Liver (tissue), 8 donors: ENCODE measurements at regions not wholly inside any gene's neighbourhood (a gene's known extent, or its start where the extent isn't known, plus 50 kb on each side); places are given as distances from the start of the nearest gene placed in this dataset.

Experiments
- DNase-seq: peaks from one replicate; pipeline ENCODE4 v3.0.0-alpha.2; 2017; ENCODE audit warnings: low spot score
- H3K27ac ChIP-seq, 2 donors: one replicate each; pipeline ENCODE4 v1.7.0; 2013; ENCODE audit warnings: inconsistent platforms in 2 of 2, low read length in 2 of 2, control low read depth in 1 of 2, low read depth in 1 of 2, mild to moderate bottlenecking in 1 of 2
- H3K27me3 ChIP-seq, 4 donors: one replicate each; pipeline versions ENCODE4 v1.6.1 to v1.7.0; 2013; ENCODE audit warnings: low read length in 3 of 4, inconsistent platforms in 1 of 4, mild to moderate bottlenecking in 1 of 4, moderate library complexity in 1 of 4; ENCODE audit not compliant: control insufficient read depth in 4 of 4, insufficient read depth in 4 of 4
- H3K36me3 ChIP-seq, 4 donors: one replicate each; pipeline versions ENCODE4 v1.6.1 to v1.7.0; 2013; ENCODE audit warnings: low read length in 3 of 4, mild to moderate bottlenecking in 3 of 4, low read depth in 1 of 4, moderate library complexity in 1 of 4; ENCODE audit not compliant: control insufficient read depth in 4 of 4, insufficient read depth in 3 of 4
- H3K4me1 ChIP-seq, 4 donors: one replicate each; pipeline versions ENCODE4 v1.6.1 to v1.7.0; 2013; ENCODE audit warnings: low read length in 3 of 4, mild to moderate bottlenecking in 3 of 4, moderate library complexity in 1 of 4; ENCODE audit not compliant: control insufficient read depth in 4 of 4, insufficient read depth in 4 of 4
- H3K4me3 ChIP-seq, 3 donors: one replicate each; pipeline versions ENCODE4 v1.6.1 to v1.7.0; 2013; ENCODE audit warnings: low read length in 3 of 3, control low read depth in 1 of 3, low read depth in 1 of 3, mild to moderate bottlenecking in 1 of 3
- H3K9ac ChIP-seq, 2 donors: one replicate each; pipeline ENCODE4 v1.7.0; 2013; ENCODE audit warnings: low read length in 2 of 2, mild to moderate bottlenecking in 2 of 2, moderate library complexity in 2 of 2, control low read depth in 1 of 2, low read depth in 1 of 2
- H3K9me3 ChIP-seq, 4 donors: one replicate each; pipeline versions ENCODE4 v1.6.1 to v1.7.0; 2013; ENCODE audit warnings: low read length in 3 of 4; ENCODE audit not compliant: control insufficient read depth in 4 of 4
- EGR1 ChIP-seq, 2 donors: IDR thresholded peaks; 2 replicates each; pipeline ENCODE4 v1.6.1; 2016 to 2018; ENCODE audit warnings: antibody characterized with exemption in 2 of 2, low read depth in 2 of 2
- FOXA1 ChIP-seq: IDR thresholded peaks from 2 replicates; pipeline ENCODE4 v1.6.1; 2016; ENCODE audit warnings: antibody characterized with exemption
- FOXA2 ChIP-seq: IDR thresholded peaks from 2 replicates; pipeline ENCODE4 v1.6.1; 2016; ENCODE audit warnings: antibody characterized with exemption
- GABPA ChIP-seq, 2 donors: IDR thresholded peaks in 1 of 2; conservative IDR thresholded peaks in 1 of 2; 2 replicates each; pipeline ENCODE4 v1.6.1; 2016; ENCODE audit warnings: antibody characterized with exemption in 2 of 2, mild to moderate bottlenecking in 1 of 2, moderate library complexity in 1 of 2
- HNF4A ChIP-seq, 2 donors: conservative IDR thresholded peaks; 2 replicates each; pipeline ENCODE4 v1.6.1; 2016; ENCODE audit warnings: antibody characterized with exemption in 2 of 2, mild to moderate bottlenecking in 2 of 2
- HNF4G ChIP-seq: IDR thresholded peaks from 2 replicates; pipeline ENCODE4 v1.6.1; 2016; ENCODE audit warnings: antibody characterized with exemption
- JUND ChIP-seq, 2 donors: IDR thresholded peaks; 2 replicates each; pipeline ENCODE4 v1.6.1; 2016; ENCODE audit warnings: antibody characterized with exemption in 2 of 2
- NR2F2 ChIP-seq: IDR thresholded peaks from 2 replicates; pipeline ENCODE4 v1.6.1; 2016; ENCODE audit warnings: antibody characterized with exemption
- RAD21 ChIP-seq, 2 donors: IDR thresholded peaks; 2 replicates each; pipeline ENCODE4 v1.6.1; 2016; ENCODE audit warnings: antibody characterized with exemption in 2 of 2, mild to moderate bottlenecking in 2 of 2
- RXRA ChIP-seq, 2 donors: IDR thresholded peaks; 2 replicates each; pipeline ENCODE4 v1.6.1; 2017 to 2018; ENCODE audit warnings: antibody characterized with exemption in 2 of 2, mild to moderate bottlenecking in 1 of 2
- SP1 ChIP-seq: IDR thresholded peaks from 2 replicates; pipeline ENCODE4 v1.6.1; 2018; ENCODE audit warnings: antibody characterized with exemption, mild to moderate bottlenecking
- TAF1 ChIP-seq: conservative IDR thresholded peaks from 2 replicates; pipeline ENCODE4 v1.6.1; 2016; ENCODE audit warnings: antibody characterized with exemption, mild to moderate bottlenecking
- YY1 ChIP-seq: IDR thresholded peaks from 2 replicates; pipeline ENCODE4 v1.6.1; 2016; ENCODE audit warnings: antibody characterized with exemption, mild to moderate bottlenecking
- WGBS: extraction: QIAGEN DNeasy Blood & Tissue Kit; methylation state at CpG from one replicate; pipeline ENCODE4 v1.1.7; 2013; 5-methylcytosine and 5-hydroxymethylcytosine counted together
- TF ChIP-seq, protein P1 (sequence below): IDR thresholded peaks from 2 replicates; pipeline ENCODE4 v1.6.1; 2016; ENCODE audit warnings: antibody characterized with exemption
- TF ChIP-seq, protein P2 (sequence below): IDR thresholded peaks from 2 replicates; pipeline ENCODE4 v1.6.1; 2016; ENCODE audit warnings: antibody characterized with exemption
- TF ChIP-seq, protein P3 (sequence below): fragments of 150-350 bp; IDR thresholded peaks from 2 replicates; pipeline ENCODE4 v1.5.1; 2017; ENCODE audit warnings: improper control_type of control experiment, low read depth, low read length; ENCODE audit not compliant: missing input control
- TF ChIP-seq, protein P4 (sequence below): IDR thresholded peaks from 2 replicates; pipeline ENCODE4 v1.6.1; 2016; ENCODE audit warnings: antibody characterized with exemption
- TF ChIP-seq, protein P5 (sequence below): IDR thresholded peaks from 2 replicates; pipeline ENCODE4 v1.6.1; 2016; ENCODE audit warnings: antibody characterized with exemption, mild to moderate bottlenecking
- donor health status: healthy.
- donor health status: healthy.
- donor health status: healthy.
- donor health status: healthy.
- donor health status: healthy.

DNA sequence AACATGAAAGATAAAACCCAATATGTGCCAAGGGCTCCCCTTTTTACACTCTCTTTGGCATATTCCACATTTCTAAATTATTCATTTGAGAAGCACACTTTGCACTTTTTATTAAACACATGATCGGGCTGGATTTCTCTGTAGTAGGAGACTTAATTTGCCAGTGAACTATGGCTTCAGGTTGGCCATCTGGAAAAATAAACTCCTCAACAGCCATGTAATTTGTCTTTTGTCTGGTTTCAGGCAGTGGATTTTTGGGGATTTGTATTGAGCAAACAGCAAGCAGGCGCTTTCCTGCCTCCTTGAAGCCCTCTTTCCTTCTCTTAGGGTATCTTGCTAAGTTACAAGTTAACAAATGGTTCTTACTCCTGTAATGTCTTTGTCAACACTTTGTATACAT, 73.0 kb upstream of the DMRTA1 start:
- 86% methylated on average over 2 of the region's 2 CpGs for WGBS

DNA sequence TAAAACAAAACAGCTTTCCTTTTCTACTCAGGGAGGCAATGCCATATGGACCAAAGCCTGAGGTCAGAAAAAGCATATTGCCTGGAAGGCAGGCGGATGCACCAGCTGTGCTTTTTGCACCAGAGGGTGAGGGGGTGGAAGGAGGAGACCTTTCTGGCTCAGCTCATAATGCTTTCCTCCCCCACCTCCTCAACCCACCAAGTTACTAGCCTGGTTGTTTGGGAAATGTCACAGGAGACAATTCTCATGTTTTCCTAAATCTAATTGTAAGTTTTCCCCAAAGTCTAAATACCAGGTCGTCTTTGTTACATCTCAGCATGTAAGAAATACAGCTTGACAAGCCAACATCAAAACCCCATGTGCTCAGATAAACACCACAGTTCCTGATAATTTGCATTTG, 72.6 kb upstream of the DMRTA1 start:
- H3K4me1 ChIP-seq, result no peaks in the 10 kb centered on the region
- H3K9ac ChIP-seq, result no peak overlapping the region
- no peak overlapping the region for H3K4me3 ChIP-seq
- no peak overlapping the region for H3K27ac ChIP-seq
- TF ChIP-seq, protein P1, sequence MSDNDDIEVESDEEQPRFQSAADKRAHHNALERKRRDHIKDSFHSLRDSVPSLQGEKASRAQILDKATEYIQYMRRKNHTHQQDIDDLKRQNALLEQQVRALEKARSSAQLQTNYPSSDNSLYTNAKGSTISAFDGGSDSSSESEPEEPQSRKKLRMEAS, result no peak
- H3K36me3 ChIP-seq, result no peaks in the 10 kb centered on the region
- H3K27me3 ChIP-seq, result peaks cover 0 to 2% (median 0%) of the 10 kb centered on the region in 4 donors
- H3K9me3 ChIP-seq, result no peaks in the 10 kb centered on the region
- DNase-seq, result no peak
- WGBS, result 69% methylated on average over 2 of the region's 2 CpGs

More for the DNA sequence above, 73.0 kb upstream of the DMRTA1 start:
- Histone ChIP-seq H3K4me1 (no peaks in the 10 kb centered on the region), H3K36me3 (no peaks in the 10 kb centered on the region), H3K4me3 (no peak overlapping the region), H3K27ac (no peak overlapping the region), H3K27me3 (peaks cover 0 to 2% (median 0%) of the 10 kb centered on the region in 4 donors), H3K9ac (no peak overlapping the region), H3K9me3 (no peaks in the 10 kb centered on the region)
- TF ChIP-seq, protein P2, sequence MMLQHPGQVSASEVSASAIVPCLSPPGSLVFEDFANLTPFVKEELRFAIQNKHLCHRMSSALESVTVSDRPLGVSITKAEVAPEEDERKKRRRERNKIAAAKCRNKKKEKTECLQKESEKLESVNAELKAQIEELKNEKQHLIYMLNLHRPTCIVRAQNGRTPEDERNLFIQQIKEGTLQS, result no peak
- no peak for TF ChIP-seq EGR1 (IDR thresholded peaks at IDR 0.05; ENCODE audit: low read depth in 2 of 2)
- TF ChIP-seq HNF4G, result no peak
- TF ChIP-seq, protein P3, sequence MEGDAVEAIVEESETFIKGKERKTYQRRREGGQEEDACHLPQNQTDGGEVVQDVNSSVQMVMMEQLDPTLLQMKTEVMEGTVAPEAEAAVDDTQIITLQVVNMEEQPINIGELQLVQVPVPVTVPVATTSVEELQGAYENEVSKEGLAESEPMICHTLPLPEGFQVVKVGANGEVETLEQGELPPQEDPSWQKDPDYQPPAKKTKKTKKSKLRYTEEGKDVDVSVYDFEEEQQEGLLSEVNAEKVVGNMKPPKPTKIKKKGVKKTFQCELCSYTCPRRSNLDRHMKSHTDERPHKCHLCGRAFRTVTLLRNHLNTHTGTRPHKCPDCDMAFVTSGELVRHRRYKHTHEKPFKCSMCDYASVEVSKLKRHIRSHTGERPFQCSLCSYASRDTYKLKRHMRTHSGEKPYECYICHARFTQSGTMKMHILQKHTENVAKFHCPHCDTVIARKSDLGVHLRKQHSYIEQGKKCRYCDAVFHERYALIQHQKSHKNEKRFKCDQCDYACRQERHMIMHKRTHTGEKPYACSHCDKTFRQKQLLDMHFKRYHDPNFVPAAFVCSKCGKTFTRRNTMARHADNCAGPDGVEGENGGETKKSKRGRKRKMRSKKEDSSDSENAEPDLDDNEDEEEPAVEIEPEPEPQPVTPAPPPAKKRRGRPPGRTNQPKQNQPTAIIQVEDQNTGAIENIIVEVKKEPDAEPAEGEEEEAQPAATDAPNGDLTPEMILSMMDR, result no peak
- TF ChIP-seq HNF4A (conservative IDR thresholded peaks at IDR 0.05), result no peak
- no peak for TF ChIP-seq FOXA1
- TF ChIP-seq, protein P4, sequence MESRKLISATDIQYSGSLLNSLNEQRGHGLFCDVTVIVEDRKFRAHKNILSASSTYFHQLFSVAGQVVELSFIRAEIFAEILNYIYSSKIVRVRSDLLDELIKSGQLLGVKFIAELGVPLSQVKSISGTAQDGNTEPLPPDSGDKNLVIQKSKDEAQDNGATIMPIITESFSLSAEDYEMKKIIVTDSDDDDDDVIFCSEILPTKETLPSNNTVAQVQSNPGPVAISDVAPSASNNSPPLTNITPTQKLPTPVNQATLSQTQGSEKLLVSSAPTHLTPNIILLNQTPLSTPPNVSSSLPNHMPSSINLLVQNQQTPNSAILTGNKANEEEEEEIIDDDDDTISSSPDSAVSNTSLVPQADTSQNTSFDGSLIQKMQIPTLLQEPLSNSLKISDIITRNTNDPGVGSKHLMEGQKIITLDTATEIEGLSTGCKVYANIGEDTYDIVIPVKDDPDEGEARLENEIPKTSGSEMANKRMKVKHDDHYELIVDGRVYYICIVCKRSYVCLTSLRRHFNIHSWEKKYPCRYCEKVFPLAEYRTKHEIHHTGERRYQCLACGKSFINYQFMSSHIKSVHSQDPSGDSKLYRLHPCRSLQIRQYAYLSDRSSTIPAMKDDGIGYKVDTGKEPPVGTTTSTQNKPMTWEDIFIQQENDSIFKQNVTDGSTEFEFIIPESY, result no peak
- no peak for TF ChIP-seq TAF1
- no peak for TF ChIP-seq SP1
- TF ChIP-seq, protein P5, sequence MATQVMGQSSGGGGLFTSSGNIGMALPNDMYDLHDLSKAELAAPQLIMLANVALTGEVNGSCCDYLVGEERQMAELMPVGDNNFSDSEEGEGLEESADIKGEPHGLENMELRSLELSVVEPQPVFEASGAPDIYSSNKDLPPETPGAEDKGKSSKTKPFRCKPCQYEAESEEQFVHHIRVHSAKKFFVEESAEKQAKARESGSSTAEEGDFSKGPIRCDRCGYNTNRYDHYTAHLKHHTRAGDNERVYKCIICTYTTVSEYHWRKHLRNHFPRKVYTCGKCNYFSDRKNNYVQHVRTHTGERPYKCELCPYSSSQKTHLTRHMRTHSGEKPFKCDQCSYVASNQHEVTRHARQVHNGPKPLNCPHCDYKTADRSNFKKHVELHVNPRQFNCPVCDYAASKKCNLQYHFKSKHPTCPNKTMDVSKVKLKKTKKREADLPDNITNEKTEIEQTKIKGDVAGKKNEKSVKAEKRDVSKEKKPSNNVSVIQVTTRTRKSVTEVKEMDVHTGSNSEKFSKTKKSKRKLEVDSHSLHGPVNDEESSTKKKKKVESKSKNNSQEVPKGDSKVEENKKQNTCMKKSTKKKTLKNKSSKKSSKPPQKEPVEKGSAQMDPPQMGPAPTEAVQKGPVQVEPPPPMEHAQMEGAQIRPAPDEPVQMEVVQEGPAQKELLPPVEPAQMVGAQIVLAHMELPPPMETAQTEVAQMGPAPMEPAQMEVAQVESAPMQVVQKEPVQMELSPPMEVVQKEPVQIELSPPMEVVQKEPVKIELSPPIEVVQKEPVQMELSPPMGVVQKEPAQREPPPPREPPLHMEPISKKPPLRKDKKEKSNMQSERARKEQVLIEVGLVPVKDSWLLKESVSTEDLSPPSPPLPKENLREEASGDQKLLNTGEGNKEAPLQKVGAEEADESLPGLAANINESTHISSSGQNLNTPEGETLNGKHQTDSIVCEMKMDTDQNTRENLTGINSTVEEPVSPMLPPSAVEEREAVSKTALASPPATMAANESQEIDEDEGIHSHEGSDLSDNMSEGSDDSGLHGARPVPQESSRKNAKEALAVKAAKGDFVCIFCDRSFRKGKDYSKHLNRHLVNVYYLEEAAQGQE, result no peak
- TF ChIP-seq RAD21 (IDR thresholded peaks at IDR 0.05), result no peak
- TF ChIP-seq FOXA2, result no peak
- TF ChIP-seq RXRA (IDR thresholded peaks at IDR 0.05), result no peak
- no peak for TF ChIP-seq NR2F2
- TF ChIP-seq, protein P1, result no peak
- TF ChIP-seq GABPA (IDR thresholded peaks at IDR 0.05 in 1 of 2, conservative IDR thresholded peaks at IDR 0.05 in 1 of 2), result no peak
- no peak for TF ChIP-seq YY1
- no peak for TF ChIP-seq JUND (IDR thresholded peaks at IDR 0.05)
- no peak for DNase-seq
